ENCODE measurements at regions not wholly inside any gene's neighbourhood (a gene's known extent, or its start where the extent isn't known, plus 50 kb on each side); places are given as distances from the start of the nearest gene placed in this dataset.

GRCh38 chr1:70717656-70718055 is 306.6 kb downstream of the CTH start:
- TF ChIP-seq MAX (IDR thresholded peaks at IDR 0.05) (no peak), ASH2L (IDR thresholded peaks at IDR 0.05; ENCODE audit: low read length) (no peak), POLR2A (IDR thresholded peaks at IDR 0.05; ENCODE audit: control extremely low read depth in 1 of 2, low read depth in 2 of 2, low read length in 2 of 2) (no peak), CTCF (IDR thresholded peaks at IDR 0.05; ENCODE audit: control extremely low read depth in 1 of 3, insufficient read depth in 1 of 3, low read depth in 1 of 3, low read length in 3 of 3) (no peak), RAD21 (IDR thresholded peaks at IDR 0.05 in 1 of 2, conservative IDR thresholded peaks at IDR 0.05 in 1 of 2; ENCODE audit: low read depth in 2 of 2, low read length in 2 of 2) (no peak), TCF12 (IDR thresholded peaks at IDR 0.05; ENCODE audit: low read depth, low read length) (no peak), EP300 (IDR thresholded peaks at IDR 0.05; ENCODE audit: borderline replicate concordance in 1 of 2, low read depth in 2 of 2, low read length in 2 of 2) (no peak), SP2 (IDR thresholded peaks at IDR 0.05; ENCODE audit: low read length) (no peak), E2F6 (IDR thresholded peaks at IDR 0.05) (no peak), EZH2 (IDR thresholded peaks at IDR 0.05; ENCODE audit: low read depth, low read length, severe bottlenecking) (no peak)
